Common myeloid progenitor, CD34-positive (primary cell): ENCODE measurements at regions not wholly inside any gene's neighbourhood (a gene's known extent, or its start where the extent isn't known, plus 50 kb on each side); places are given as distances from the start of the nearest gene placed in this dataset.

ENCODE experiments used
- CTCF ChIA-PET: fragments of 350-600 bp; sonication (Branson Sonifier 250); formaldehyde crosslinking; loops from one replicate; lab custom pipeline; 2021; ENCODE audit warnings: antibody characterized with exemption; lab: Charles Lee
- POLR2A ChIA-PET: fragments of 350-600 bp; sonication (Branson Sonifier 250); formaldehyde crosslinking; loops from one replicate; lab custom pipeline; 2021; ENCODE audit warnings: antibody characterized with exemption; lab: Charles Lee
- DNase-seq, 3 donors: peaks; one replicate each; pipeline versions ENCODE4 v3.0.0 to v3.0.0-alpha.2; 2013
- H3K27ac ChIP-seq, 2 experiments: 1 replicate in 1 of 2; 2 replicates in 1 of 2; pipeline ENCODE4 v1.7.0; 2013; ENCODE audit warnings: inconsistent platforms in 2 of 2, low read length in 2 of 2, mild to moderate bottlenecking in 2 of 2, low read depth in 1 of 2, moderate library complexity in 1 of 2; ENCODE audit not compliant: severe bottlenecking in 2 of 2, insufficient read depth in 1 of 2, poor library complexity in 1 of 2
- H3K27me3 ChIP-seq, 5 experiments: replicated peaks in 2 of 5; 1 replicate in 3 of 5; 2 replicates in 2 of 5; pipeline versions ENCODE4 v1.6.1 to v1.7.0; 2013; ENCODE audit warnings: low read length in 4 of 5, mild to moderate bottlenecking in 2 of 5, moderate library complexity in 2 of 5, inconsistent platforms in 1 of 5; ENCODE audit not compliant: insufficient read depth in 5 of 5, control insufficient read depth in 4 of 5
- H3K36me3 ChIP-seq, 4 experiments: 1 replicate in 2 of 4; 2 replicates in 2 of 4; pipeline versions ENCODE4 v1.6.1 to v1.7.0; 2013; ENCODE audit warnings: low read length in 3 of 4, control low read depth in 1 of 4, mild to moderate bottlenecking in 1 of 4; ENCODE audit not compliant: control insufficient read depth in 4 of 4, insufficient read depth in 4 of 4
- H3K4me1 ChIP-seq, 4 experiments: 1 replicate in 3 of 4; 2 replicates in 1 of 4; pipeline versions ENCODE4 v1.6.1 to v1.7.1; 2013; ENCODE audit warnings: low read length in 3 of 4, mild to moderate bottlenecking in 3 of 4, control low read depth in 1 of 4, inconsistent platforms in 1 of 4, moderate library complexity in 1 of 4; ENCODE audit not compliant: control insufficient read depth in 4 of 4, insufficient read depth in 4 of 4; ENCODE audit errors: control extremely low read depth in 1 of 4
- H3K4me3 ChIP-seq, 7 experiments: 1 replicate in 4 of 7; 2 replicates in 3 of 7; pipeline versions ENCODE4 v1.5.1 to v1.7.0; 2013; ENCODE audit warnings: mild to moderate bottlenecking in 7 of 7, low read length in 6 of 7, moderate library complexity in 6 of 7, inconsistent platforms in 2 of 7, low read depth in 2 of 7, control low read depth in 1 of 7; ENCODE audit not compliant: insufficient read depth in 4 of 7, control insufficient read depth in 1 of 7; ENCODE audit errors: extremely low read depth in 1 of 7
- H3K9me3 ChIP-seq, 5 experiments: 1 replicate in 4 of 5; 2 replicates in 1 of 5; pipeline versions ENCODE4 v1.6.1 to v1.7.1; 2013; ENCODE audit warnings: low read length in 4 of 5, mild to moderate bottlenecking in 2 of 5, inconsistent platforms in 1 of 5, low read depth in 1 of 5, moderate library complexity in 1 of 5; ENCODE audit not compliant: control insufficient read depth in 4 of 5, insufficient read depth in 2 of 5; ENCODE audit errors: control extremely low read depth in 1 of 5
- WGBS: methylation state at CpG from one replicate; pipeline ENCODE4 v1.1.5; 2013; ENCODE audit not compliant: insufficient coverage; 5-methylcytosine and 5-hydroxymethylcytosine counted together

DNA sequence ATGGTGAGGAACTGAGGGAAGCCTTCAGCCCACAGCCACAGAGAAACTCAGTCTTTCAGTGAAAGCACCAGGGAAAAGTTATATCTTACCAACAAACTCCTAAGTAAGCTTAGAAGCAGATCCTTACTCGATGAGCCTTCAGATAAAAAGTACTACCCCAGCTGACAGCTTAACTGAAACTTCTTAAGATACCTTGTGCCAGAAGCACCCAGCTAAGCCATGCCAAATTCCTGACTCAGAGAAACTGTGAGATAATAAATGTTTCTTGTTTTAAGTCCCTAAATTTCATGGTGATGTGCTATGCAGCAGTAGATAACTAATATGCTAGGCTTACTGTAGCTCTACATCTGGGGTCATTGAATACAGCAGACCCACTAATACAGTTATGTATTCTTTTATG lies 2025.0 kb downstream of the LRRC4C start:
- POLR2A ChIA-PET = no interaction called here
- CTCF ChIA-PET = no interaction called here
- Histone ChIP-seq H3K4me1 (no peaks in the 10 kb centered on the region), H3K36me3 (no peaks in the 10 kb centered on the region), H3K27me3 (no peaks in the 10 kb centered on the region), H3K9me3 (no peaks in the 10 kb centered on the region), H3K27ac (no peak overlapping the region), H3K4me3 (no peak overlapping the region)
- no peak for DNase-seq
- WGBS = no CpG with 5 or more reads among the region's 1 CpG

DNA sequence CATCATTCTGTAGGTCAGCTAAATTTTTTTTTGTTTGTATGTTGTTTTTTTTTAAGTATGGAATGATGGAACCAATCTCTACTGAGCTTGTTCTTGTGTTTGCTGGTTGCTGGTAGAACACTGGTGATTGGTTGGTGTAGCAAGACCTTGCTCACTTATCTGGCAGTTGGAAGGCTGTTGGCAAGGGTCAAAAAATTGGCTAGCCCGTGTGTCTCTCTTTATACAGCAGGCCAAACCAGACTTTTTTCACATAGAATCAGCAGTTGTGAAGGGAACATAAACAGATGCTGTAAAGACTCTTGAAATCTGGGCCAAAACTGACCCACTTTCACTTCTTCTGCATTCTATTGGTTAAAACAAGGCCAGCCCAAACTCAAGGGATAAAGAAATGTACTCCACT lies 2026.5 kb downstream of the LRRC4C start:
- 33% methylated on average over 1 of the region's 1 CpG for WGBS
- POLR2A ChIA-PET = no interaction called here
- CTCF ChIA-PET = no interaction called here

DNA sequence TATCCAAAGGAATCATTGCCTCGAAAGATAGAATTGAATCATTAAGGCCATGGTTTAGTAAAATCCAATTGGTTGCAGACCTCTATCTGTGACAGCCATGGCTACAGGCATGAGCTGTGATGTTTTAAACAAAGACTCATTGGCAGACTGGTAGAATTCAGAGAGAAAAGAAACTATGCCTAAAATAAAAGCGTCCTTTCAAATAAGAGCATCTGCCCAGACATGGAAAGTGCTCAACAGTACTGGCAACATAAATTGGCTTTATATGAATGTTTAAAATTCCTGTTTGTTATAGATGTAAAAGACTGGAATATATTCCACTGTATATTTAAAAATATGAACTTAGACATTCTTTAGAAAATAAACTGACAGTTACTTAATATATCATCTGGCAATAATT lies 2034.2 kb downstream of the LRRC4C start:
- Histone ChIP-seq H3K4me1 (no peaks in the 10 kb centered on the region), H3K36me3 (no peaks in the 10 kb centered on the region), H3K4me3 (no peak overlapping the region), H3K9me3 (no peaks in the 10 kb centered on the region), H3K27ac (no peak overlapping the region), H3K27me3 (peaks cover 0 to 2% (median 0%) of the 10 kb centered on the region in 5 experiments)
- CTCF ChIA-PET = no interaction called here
- POLR2A ChIA-PET = no interaction called here
- WGBS = 100% methylated on average over 1 of the region's 2 CpGs
- no peak for DNase-seq

More for the DNA sequence above, 2026.5 kb downstream of the LRRC4C start:
- Histone ChIP-seq H3K4me3 (no peak overlapping the region), H3K27me3 (peaks cover 0 to 2% (median 0%) of the 10 kb centered on the region in 5 experiments), H3K9me3 (no peaks in the 10 kb centered on the region), H3K36me3 (no peaks in the 10 kb centered on the region), H3K27ac (no peak overlapping the region), H3K4me1 (no peaks in the 10 kb centered on the region)
- no peak for DNase-seq

DNA sequence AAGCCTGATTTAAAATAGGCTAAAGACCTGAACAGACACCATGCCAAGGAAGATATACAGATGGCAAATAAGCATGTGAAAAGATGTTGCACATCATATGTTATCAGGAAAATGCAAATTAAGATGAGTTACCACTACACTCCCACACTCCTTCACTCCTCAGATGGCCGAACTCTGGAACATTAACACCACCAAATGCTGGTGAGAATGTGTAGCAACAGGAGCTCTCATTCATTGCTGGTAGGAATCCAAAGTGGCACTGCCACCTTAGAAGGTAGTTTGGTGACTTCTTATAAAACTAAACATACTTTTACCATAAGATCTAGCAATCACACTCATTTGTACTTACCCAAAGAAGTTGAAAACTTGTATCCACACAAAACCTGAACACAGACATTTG lies 2047.3 kb downstream of the LRRC4C start:
- Histone ChIP-seq H3K4me1 (no peaks in the 10 kb centered on the region), H3K36me3 (no peaks in the 10 kb centered on the region), H3K4me3 (no peak overlapping the region), H3K27me3 (no peaks in the 10 kb centered on the region), H3K9me3 (peaks cover 0 to 3% (median 0%) of the 10 kb centered on the region in 5 experiments), H3K27ac (no peak overlapping the region)
- POLR2A ChIA-PET = no interaction called here
- WGBS = no CpG with 5 or more reads among the region's 1 CpG
- no peak for DNase-seq
- CTCF ChIA-PET = no interaction called here

DNA sequence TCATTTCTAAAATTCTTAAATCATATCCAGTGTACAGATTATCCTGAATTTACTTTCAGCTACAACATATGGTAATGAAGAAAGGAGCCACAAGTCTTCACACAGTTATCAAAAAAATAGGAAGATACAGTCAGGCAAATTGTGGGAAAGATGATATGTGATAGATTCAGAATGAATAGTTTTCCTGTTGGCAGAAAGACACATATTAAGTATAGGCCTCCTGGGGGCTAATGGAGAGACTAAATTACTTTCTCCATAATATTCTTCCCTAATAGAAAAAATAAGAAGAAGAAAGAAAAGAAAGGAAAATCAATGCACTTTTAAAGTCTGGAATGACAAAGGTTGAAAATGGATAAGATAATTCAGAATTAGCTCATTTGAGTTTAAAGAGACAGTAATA lies 2073.5 kb downstream of the LRRC4C start:
- ChIA-PET POLR2A (no interaction called here), CTCF (interaction anchor here (0.7 to 1.8 kb wide), 2 partner anchors 10 to 15 kb away, joined by 3 to 4 read pairs; no protein-coding TSS in a partner anchor)
- Histone ChIP-seq H3K36me3 (no peaks in the 10 kb centered on the region), H3K4me1 (no peaks in the 10 kb centered on the region), H3K4me3 (no peak overlapping the region), H3K27ac (no peak overlapping the region), H3K27me3 (no peaks in the 10 kb centered on the region), H3K9me3 (peaks cover 0 to 10% (median 0%) of the 10 kb centered on the region in 5 experiments)
- no peak for DNase-seq

DNA sequence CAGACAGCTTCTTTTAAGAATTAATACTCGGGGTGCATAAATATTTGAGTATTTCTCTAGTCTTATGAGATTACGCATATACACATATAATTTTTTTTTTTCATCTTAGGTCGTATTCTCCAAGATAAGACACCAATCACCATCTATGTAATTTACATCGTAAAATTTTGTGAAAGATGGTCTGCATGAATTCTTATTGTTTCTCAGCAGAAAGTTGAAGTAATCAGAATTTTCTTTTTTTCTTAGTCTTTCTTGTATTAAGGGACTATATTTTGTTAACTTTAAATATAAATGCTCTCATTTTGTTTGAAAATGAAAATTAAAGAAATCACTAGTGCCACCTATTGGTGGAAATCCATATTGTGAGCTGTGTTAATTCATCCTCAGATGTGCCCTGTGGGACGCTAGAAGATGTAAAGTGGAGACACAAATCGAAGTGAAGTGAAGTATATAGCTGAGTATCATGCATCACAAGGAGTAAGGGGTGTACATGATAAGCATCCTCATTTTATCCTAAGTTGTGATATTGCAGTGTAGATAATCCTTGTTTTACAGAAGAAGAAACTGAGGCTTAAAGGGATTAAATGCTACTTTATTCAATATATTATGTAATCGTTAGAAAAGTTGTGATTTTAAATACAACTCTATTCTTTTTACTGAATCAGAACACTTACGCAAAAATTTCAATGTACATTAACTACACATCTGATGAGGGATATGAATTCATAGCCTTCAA lies 2084.3 kb downstream of the LRRC4C start:
- 0% methylated on average over 2 of the region's 8 CpGs for WGBS
- H3K27me3 ChIP-seq = no peaks in the 10 kb centered on the region
- H3K4me3 ChIP-seq = no peak overlapping the region
- H3K9me3 ChIP-seq = peaks cover 0 to 1% (median 0%) of the 10 kb centered on the region in 5 experiments
- H3K27ac ChIP-seq = no peak overlapping the region
- peak; percentile 38 to 72 (median 64) for DNase-seq
- POLR2A ChIA-PET = no interaction called here
- H3K4me1 ChIP-seq = peaks cover 0 to 5% (median 0%) of the 10 kb centered on the region in 4 experiments
- H3K36me3 ChIP-seq = no peaks in the 10 kb centered on the region
- CTCF ChIA-PET = interaction anchor here (0.7 to 1.6 kb wide), 3 partner anchors 10 to 919 kb away, joined by 3 to 4 read pairs (median 4); no protein-coding TSS in a partner anchor

DNA sequence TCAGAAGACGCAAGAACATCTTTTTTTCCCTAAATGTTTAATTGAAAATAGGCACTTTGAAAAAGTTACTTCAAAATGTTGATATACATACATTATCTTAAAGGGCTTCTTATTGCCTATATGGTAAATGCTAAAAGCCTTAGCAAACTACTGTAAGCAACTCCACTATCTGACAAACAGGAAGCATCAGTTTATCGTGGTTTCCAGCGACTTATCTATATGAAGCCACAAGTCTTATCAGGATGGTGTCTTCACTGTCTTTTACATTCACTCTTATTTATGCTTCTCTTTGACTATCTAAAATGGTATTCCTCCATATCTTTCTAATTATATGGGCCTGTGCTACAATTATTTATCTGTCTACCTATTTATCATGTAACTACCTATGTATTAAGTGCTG lies 2091.9 kb downstream of the LRRC4C start:
- WGBS = 80% methylated on average over 1 of the region's 3 CpGs
- Histone ChIP-seq H3K9me3 (no peaks in the 10 kb centered on the region), H3K4me1 (peaks cover 0 to 10% (median 3%) of the 10 kb centered on the region in 4 experiments), H3K27me3 (no peaks in the 10 kb centered on the region), H3K27ac (no peak overlapping the region), H3K36me3 (no peaks in the 10 kb centered on the region), H3K4me3 (no peak overlapping the region)
- ChIA-PET POLR2A (no interaction called here), CTCF (no interaction called here)
- DNase-seq = peak; percentile 57 to 87 (median 74)
